ENCODE measurements at regions not wholly inside any gene's neighbourhood (a gene's known extent, or its start where the extent isn't known, plus 50 kb on each side); places are given as distances from the start of the nearest gene placed in this dataset.

DNA sequence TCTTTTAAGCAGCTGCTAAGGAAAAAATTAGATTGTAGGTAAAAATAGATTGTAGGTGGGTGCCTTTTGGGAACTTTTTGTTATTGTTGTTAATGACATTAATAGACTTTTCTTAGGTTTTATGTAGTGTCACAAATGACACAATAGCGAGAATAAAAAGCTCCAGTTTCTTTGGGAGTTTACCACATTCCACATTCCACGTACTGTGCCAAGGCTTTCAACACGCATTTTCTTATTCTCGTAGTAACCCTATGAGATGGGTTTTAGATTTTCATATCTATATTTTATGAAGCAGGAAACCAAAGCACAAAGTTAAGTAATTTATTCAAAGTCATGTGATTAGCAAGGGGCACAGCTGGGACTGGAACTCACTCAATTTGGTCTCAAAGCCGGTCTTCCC is 103.8 kb downstream of the XRCC2 start:
- H3K79me2 ChIP-seq (ENCODE audit: insufficient read depth, low read length), result no peaks in the 10 kb centered on the region
- H3K27me3 ChIP-seq (ENCODE audit: insufficient read depth, low read length), result no peaks in the 10 kb centered on the region
- H3K4me3 ChIP-seq (ENCODE audit: insufficient read depth, low read depth, low read length), result no peak overlapping the region
- no peaks in the 10 kb centered on the region for H3K4me1 ChIP-seq (ENCODE audit: insufficient read depth, low read length)
- H3K36me3 ChIP-seq (ENCODE audit: insufficient read depth, low read length), result no peaks in the 10 kb centered on the region
- H3K9me3 ChIP-seq (ENCODE audit: insufficient read depth, low read depth, low read length), result no peaks in the 10 kb centered on the region
- no peaks in the 10 kb centered on the region for H3K4me1 Mint-ChIP-seq (ENCODE audit: low read depth, unreplicated experiment)
- H3K9me3 Mint-ChIP-seq (ENCODE audit: unreplicated experiment), result no peaks in the 10 kb centered on the region
- TF ChIP-seq EZH2 (IDR thresholded peaks at IDR 0.05; ENCODE audit: insufficient read depth, low read length), result no peak
- TF ChIP-seq, protein P1, sequence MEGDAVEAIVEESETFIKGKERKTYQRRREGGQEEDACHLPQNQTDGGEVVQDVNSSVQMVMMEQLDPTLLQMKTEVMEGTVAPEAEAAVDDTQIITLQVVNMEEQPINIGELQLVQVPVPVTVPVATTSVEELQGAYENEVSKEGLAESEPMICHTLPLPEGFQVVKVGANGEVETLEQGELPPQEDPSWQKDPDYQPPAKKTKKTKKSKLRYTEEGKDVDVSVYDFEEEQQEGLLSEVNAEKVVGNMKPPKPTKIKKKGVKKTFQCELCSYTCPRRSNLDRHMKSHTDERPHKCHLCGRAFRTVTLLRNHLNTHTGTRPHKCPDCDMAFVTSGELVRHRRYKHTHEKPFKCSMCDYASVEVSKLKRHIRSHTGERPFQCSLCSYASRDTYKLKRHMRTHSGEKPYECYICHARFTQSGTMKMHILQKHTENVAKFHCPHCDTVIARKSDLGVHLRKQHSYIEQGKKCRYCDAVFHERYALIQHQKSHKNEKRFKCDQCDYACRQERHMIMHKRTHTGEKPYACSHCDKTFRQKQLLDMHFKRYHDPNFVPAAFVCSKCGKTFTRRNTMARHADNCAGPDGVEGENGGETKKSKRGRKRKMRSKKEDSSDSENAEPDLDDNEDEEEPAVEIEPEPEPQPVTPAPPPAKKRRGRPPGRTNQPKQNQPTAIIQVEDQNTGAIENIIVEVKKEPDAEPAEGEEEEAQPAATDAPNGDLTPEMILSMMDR (IDR thresholded peaks at IDR 0.05; ENCODE audit: insufficient read depth, low read depth, low read length), result no peak
- no peak overlapping the region for H3K9ac ChIP-seq (ENCODE audit: low read length)
- H3K27ac Mint-ChIP-seq (ENCODE audit: unreplicated experiment), result no peak overlapping the region
- FAIRE-seq (no peak), DNase-seq (ENCODE audit: low read depth) (no peak)
- H3K4me3 Mint-ChIP-seq (ENCODE audit: unreplicated experiment), result no peak overlapping the region
- H3K4me2 ChIP-seq (ENCODE audit: low read length), result no peak overlapping the region
- no peaks in the 10 kb centered on the region for H3K36me3 Mint-ChIP-seq (ENCODE audit: low read depth, unreplicated experiment)
- peaks cover 12% of the 10 kb centered on the region for H3K27me3 Mint-ChIP-seq (ENCODE audit: low read depth, unreplicated experiment)
- no peak overlapping the region for H2AFZ ChIP-seq (ENCODE audit: low read depth, low read length)
- H4K20me1 ChIP-seq (ENCODE audit: insufficient read depth, low read length), result no peaks in the 10 kb centered on the region
- H3K27ac ChIP-seq (ENCODE audit: low read depth, low read length), result no peak overlapping the region

DNA sequence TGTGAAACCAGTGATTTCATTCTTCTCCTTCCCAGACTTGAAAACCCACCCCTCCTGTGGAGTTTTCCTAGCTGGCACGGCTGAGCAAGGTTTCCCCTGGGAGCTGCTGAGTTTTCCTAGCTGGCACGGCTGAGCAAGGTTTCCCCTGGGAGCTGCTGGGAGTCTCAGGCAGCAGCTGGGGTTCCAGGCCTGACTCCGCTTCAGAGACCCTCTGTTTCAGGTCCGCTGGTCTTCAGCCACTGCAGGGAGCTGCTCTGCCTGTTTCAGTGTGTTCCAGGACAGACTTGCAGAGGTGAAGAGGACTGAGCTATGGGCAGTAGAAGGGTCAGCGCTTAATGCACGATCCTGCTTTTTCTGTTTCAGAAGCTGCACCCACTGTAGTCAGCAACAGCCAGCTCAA is 104.9 kb downstream of the XRCC2 start:
- no peak overlapping the region for H3K9ac ChIP-seq (ENCODE audit: low read length)
- H3K27ac ChIP-seq (ENCODE audit: low read depth, low read length), result no peak overlapping the region
- TF ChIP-seq EZH2 (IDR thresholded peaks at IDR 0.05; ENCODE audit: insufficient read depth, low read length), result no peak
- TF ChIP-seq, protein P1 (IDR thresholded peaks at IDR 0.05; ENCODE audit: insufficient read depth, low read depth, low read length), result no peak
- DNase-seq (ENCODE audit: low read depth) (no peak), FAIRE-seq (no peak)
- no peaks in the 10 kb centered on the region for H3K36me3 ChIP-seq (ENCODE audit: insufficient read depth, low read length)
- H4K20me1 ChIP-seq (ENCODE audit: insufficient read depth, low read length), result no peaks in the 10 kb centered on the region
- no peak overlapping the region for H2AFZ ChIP-seq (ENCODE audit: low read depth, low read length)
- no peaks in the 10 kb centered on the region for H3K27me3 ChIP-seq (ENCODE audit: insufficient read depth, low read length)
- no peaks in the 10 kb centered on the region for H3K4me1 ChIP-seq (ENCODE audit: insufficient read depth, low read length)
- Mint-ChIP-seq H3K4me3 (ENCODE audit: unreplicated experiment) (no peak overlapping the region), H3K9me3 (ENCODE audit: unreplicated experiment) (no peaks in the 10 kb centered on the region), H3K27me3 (ENCODE audit: low read depth, unreplicated experiment) (peaks cover 13% of the 10 kb centered on the region), H3K27ac (ENCODE audit: unreplicated experiment) (no peak overlapping the region), H3K4me1 (ENCODE audit: low read depth, unreplicated experiment) (no peaks in the 10 kb centered on the region), H3K36me3 (ENCODE audit: low read depth, unreplicated experiment) (no peaks in the 10 kb centered on the region)
- H3K4me3 ChIP-seq (ENCODE audit: insufficient read depth, low read depth, low read length), result no peak overlapping the region
- no peaks in the 10 kb centered on the region for H3K79me2 ChIP-seq (ENCODE audit: insufficient read depth, low read length)
- H3K9me3 ChIP-seq (ENCODE audit: insufficient read depth, low read depth, low read length), result no peaks in the 10 kb centered on the region
- no peak overlapping the region for H3K4me2 ChIP-seq (ENCODE audit: low read length)

DNA sequence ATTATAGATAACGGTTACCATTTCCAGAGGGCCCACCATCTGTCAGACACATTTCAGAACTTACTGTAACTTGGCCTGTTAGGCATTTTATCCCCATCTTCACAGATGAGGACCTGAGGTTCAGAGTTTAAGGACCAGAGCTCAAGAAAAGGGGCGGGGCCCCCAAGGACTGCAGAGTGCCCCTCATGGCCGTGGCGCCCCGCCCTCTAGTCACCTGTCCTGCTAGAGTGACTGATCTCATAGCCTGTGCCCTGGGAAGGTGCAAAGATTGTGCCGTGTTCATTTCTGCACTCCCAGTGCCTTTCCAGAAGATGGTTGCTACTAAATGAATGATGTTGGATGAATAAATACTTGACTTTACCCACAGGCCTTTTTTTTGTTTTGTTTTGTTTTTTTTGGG is 107.0 kb downstream of the XRCC2 start:
- H3K36me3 Mint-ChIP-seq (ENCODE audit: low read depth, unreplicated experiment), result no peaks in the 10 kb centered on the region
- FAIRE-seq (no peak), DNase-seq (ENCODE audit: low read depth) (no peak)
- no peak overlapping the region for H3K4me3 ChIP-seq (ENCODE audit: insufficient read depth, low read depth, low read length)
- H3K4me1 Mint-ChIP-seq (ENCODE audit: low read depth, unreplicated experiment), result no peaks in the 10 kb centered on the region
- H4K20me1 ChIP-seq (ENCODE audit: insufficient read depth, low read length), result no peaks in the 10 kb centered on the region
- H3K36me3 ChIP-seq (ENCODE audit: insufficient read depth, low read length), result no peaks in the 10 kb centered on the region
- TF ChIP-seq EZH2 (IDR thresholded peaks at IDR 0.05; ENCODE audit: insufficient read depth, low read length), result no peak
- TF ChIP-seq, protein P1 (IDR thresholded peaks at IDR 0.05; ENCODE audit: insufficient read depth, low read depth, low read length), result no peak
- no peak overlapping the region for H2AFZ ChIP-seq (ENCODE audit: low read depth, low read length)
- H3K27ac Mint-ChIP-seq (ENCODE audit: unreplicated experiment), result no peak overlapping the region
- H3K4me2 ChIP-seq (ENCODE audit: low read length), result no peak overlapping the region
- no peaks in the 10 kb centered on the region for H3K27me3 ChIP-seq (ENCODE audit: insufficient read depth, low read length)
- no peaks in the 10 kb centered on the region for H3K4me1 ChIP-seq (ENCODE audit: insufficient read depth, low read length)
- H3K9ac ChIP-seq (ENCODE audit: low read length), result no peak overlapping the region
- H3K27ac ChIP-seq (ENCODE audit: low read depth, low read length), result no peak overlapping the region
- H3K4me3 Mint-ChIP-seq (ENCODE audit: unreplicated experiment), result no peak overlapping the region
- peaks cover 15% of the 10 kb centered on the region for H3K27me3 Mint-ChIP-seq (ENCODE audit: low read depth, unreplicated experiment)
- H3K9me3 ChIP-seq (ENCODE audit: insufficient read depth, low read depth, low read length), result no peaks in the 10 kb centered on the region
- no peaks in the 10 kb centered on the region for H3K79me2 ChIP-seq (ENCODE audit: insufficient read depth, low read length)
- no peaks in the 10 kb centered on the region for H3K9me3 Mint-ChIP-seq (ENCODE audit: unreplicated experiment)
